HCT116 (cell line): ENCODE measurements at regions not wholly inside any gene's neighbourhood (a gene's known extent, or its start where the extent isn't known, plus 50 kb on each side); places are given as distances from the start of the nearest gene placed in this dataset.

Source experiments
- ATAC-seq: fragments of 200-7000 bp; cut with Tn5 transposase; 2 replicates; pipeline ENCODE4 v1.9.1; 2020; ENCODE audit warnings: mild to moderate bottlenecking, moderate library complexity
- BruUV-seq: library from RNA; stranded (reverse); fragments of 400-500 nt; replicated peaks from 2 replicates; lab custom pipeline; 2021; lab: Mats Ljungman, UMichigan
- CTCF ChIA-PET: fragments of 300-600 bp; sonication (Branson Sonifier 250); formaldehyde crosslinking; loops from one replicate; lab custom pipeline; 2021; ENCODE audit warnings: antibody characterized with exemption; lab: Charles Lee
- POLR2A ChIA-PET: fragments of 300-600, 350-600 bp; sonication (Branson Sonifier 250); formaldehyde crosslinking; loops from one replicate; lab custom pipeline; 2021; ENCODE audit warnings: antibody characterized with exemption; lab: Charles Lee
- RAD21 ChIA-PET, 2 experiments: fragments of 300-600 bp; sonication (Branson Sonifier 250); formaldehyde crosslinking; loops; one replicate each; lab custom pipeline; 2023; ENCODE audit warnings: low total read pairs in 2 of 2; ENCODE audit not compliant: uncharacterized antibody in 2 of 2, unreplicated experiment in 2 of 2, low non-redundant PET in 1 of 2; lab: Charles Lee
- DNase-seq: peaks from one replicate; pipeline ENCODE4 v3.0.0-alpha.2; 2010; ENCODE audit warnings: low read depth, low spot score
- H2AFZ ChIP-seq: fragments of 200-600 bp; shearing (Covaris generic), sonication (generic); 2 replicates; pipeline ENCODE4 v1.6.1; 2017; ENCODE audit warnings: low read depth, mixed run types, mixed read lengths, antibody characterized with exemption, low read length; ENCODE audit not compliant: poor library complexity, severe bottlenecking
- H3K27ac ChIP-seq: 2 replicates; pipeline ENCODE4 v1.5.1; 2012; ENCODE audit warnings: low read depth, low read length
- H3K27me3 ChIP-seq: fragments of 200-600 bp; sonication (generic); 2 replicates; pipeline ENCODE4 v1.6.1; 2016; ENCODE audit warnings: mixed run types, low read length, mixed read lengths; ENCODE audit not compliant: insufficient read depth
- H3K36me3 ChIP-seq, 2 experiments: fragments of 200-500 bp in 1 of 2; fragments of 200-600 bp in 1 of 2; sonication (Bioruptor generic) in 1 of 2; sonication (generic) in 1 of 2; 2 replicates each; pipeline versions ENCODE4 v1.5.1 to v1.6.1; 2014 to 2016; ENCODE audit warnings: low read length in 2 of 2, inconsistent platforms in 1 of 2, mixed read lengths in 1 of 2, mixed run types in 1 of 2; ENCODE audit not compliant: insufficient read depth in 2 of 2, control insufficient read depth in 1 of 2
- H3K4me1 ChIP-seq, 2 experiments: fragments of 200-600 bp in 1 of 2; sonication (generic) in 1 of 2; 2 replicates each; pipeline versions ENCODE4 v1.5.1 to v1.6.1; 2012 to 2017; ENCODE audit warnings: low read length in 2 of 2, inconsistent platforms in 1 of 2, mild to moderate bottlenecking in 1 of 2, mixed read lengths in 1 of 2, mixed run types in 1 of 2, moderate library complexity in 1 of 2; ENCODE audit not compliant: insufficient read depth in 2 of 2, control insufficient read depth in 1 of 2
- H3K4me2 ChIP-seq: fragments of 200-600 bp; sonication (generic); 2 replicates; pipeline ENCODE4 v1.6.1; 2017; ENCODE audit warnings: mixed run types, low read length, mixed read lengths
- H3K4me3 ChIP-seq, 2 experiments: fragments of 200-600 bp in 1 of 2; sonication (generic) in 1 of 2; replicated peaks in 1 of 2; 2 replicates each; pipeline ENCODE4 v1.5.1; 2011 to 2016; ENCODE audit warnings: low read length in 2 of 2, control low read depth in 1 of 2, low read depth in 1 of 2, mild to moderate bottlenecking in 1 of 2, mixed read lengths in 1 of 2, mixed run types in 1 of 2
- H3K79me2 ChIP-seq: fragments of 200-600 bp; sonication (generic); 2 replicates; pipeline ENCODE4 v1.6.1; 2017; ENCODE audit warnings: mild to moderate bottlenecking, mixed run types, low read length, moderate library complexity, mixed read lengths; ENCODE audit not compliant: insufficient read depth
- H3K9ac ChIP-seq: fragments of 200-600 bp; sonication (generic); 2 replicates; pipeline ENCODE4 v1.6.1; 2016; ENCODE audit warnings: low read length, mixed read lengths
- H3K9me2 ChIP-seq: fragments of 200-600 bp; sonication (generic), shearing (Covaris generic); 2 replicates; pipeline ENCODE4 v1.6.1; 2017; ENCODE audit warnings: mixed run types, mild to moderate bottlenecking, moderate library complexity; ENCODE audit not compliant: insufficient read depth
- H3K9me3 ChIP-seq, 2 experiments: fragments of 200-500 bp in 1 of 2; fragments of 200-600 bp in 1 of 2; sonication (Bioruptor generic) in 1 of 2; sonication (generic) in 1 of 2; 2 replicates each; pipeline ENCODE4 v1.6.1; 2014 to 2017; ENCODE audit warnings: low read length in 2 of 2, mixed read lengths in 2 of 2, inconsistent platforms in 1 of 2, low read depth in 1 of 2, mild to moderate bottlenecking in 1 of 2, mixed run types in 1 of 2, moderate library complexity in 1 of 2; ENCODE audit not compliant: control insufficient read depth in 1 of 2, insufficient read depth in 1 of 2
- H4K20me1 ChIP-seq: fragments of 200-600 bp; sonication (generic), shearing (Covaris generic); 2 replicates; pipeline ENCODE4 v1.6.1; 2017; ENCODE audit warnings: mixed run types, mild to moderate bottlenecking, moderate library complexity; ENCODE audit not compliant: insufficient read depth
- CEBPB ChIP-seq: IDR thresholded peaks from 2 replicates; pipeline ENCODE4 v1.6.1; 2012; ENCODE audit warnings: low read depth
- EZH2 ChIP-seq: fragments of 200-600 bp; sonication (generic); IDR thresholded peaks from 2 replicates; pipeline ENCODE4 v1.6.1; 2017; ENCODE audit warnings: antibody characterized with exemption, mixed run types
- EZH2phosphoT487 ChIP-seq: fragments of 200-600 bp; IDR thresholded peaks from 2 replicates; pipeline ENCODE4 v1.6.1; 2018; ENCODE audit warnings: antibody characterized with exemption, borderline replicate concordance
- POLR2AphosphoS5 ChIP-seq: IDR thresholded peaks from 2 replicates; pipeline ENCODE4 v1.6.1; 2011; ENCODE audit warnings: mild to moderate bottlenecking, low read depth, low read length, moderate library complexity
- REST ChIP-seq: IDR thresholded peaks from 2 replicates; pipeline ENCODE4 v1.6.1; 2012; ENCODE audit warnings: low read depth
- SIN3A ChIP-seq: IDR thresholded peaks from 2 replicates; pipeline ENCODE4 v1.6.1; 2012; ENCODE audit warnings: low read depth
- SP1 ChIP-seq: IDR thresholded peaks from 2 replicates; pipeline ENCODE4 v1.6.1; 2012; ENCODE audit warnings: low read depth
- SRF ChIP-seq: IDR thresholded peaks from 2 replicates; pipeline ENCODE4 v1.6.1; 2012; ENCODE audit warnings: low read depth
- ZNF274 ChIP-seq: fragments of 200-500 bp; sonication (Bioruptor generic); IDR thresholded peaks from 2 replicates; pipeline ENCODE4 v1.6.1; 2014; ENCODE audit warnings: mild to moderate bottlenecking, low read depth, low read length, inconsistent platforms
- intact Hi-C: fragments of 100-400 bp; cut with micrococcal nuclease; formaldehyde crosslinking; loops from 2 replicates; pipeline ENCODE4 v1.10.0; 2022
- TF ChIP-seq, protein P1 (sequence below): IDR thresholded peaks from 2 replicates; pipeline ENCODE4 v1.6.1; 2011; ENCODE audit warnings: mild to moderate bottlenecking, low read length, moderate library complexity; ENCODE audit not compliant: insufficient replicate concordance; ENCODE audit errors: extremely low read depth
- TF ChIP-seq, protein P2 (sequence below): IDR thresholded peaks from 2 replicates; pipeline ENCODE4 v1.6.1; 2012

GRCh38 chr6:21826904-21827303, 233.4 kb downstream of the SOX4 start:
- H3K9ac ChIP-seq = no peak overlapping the region
- no peaks in the 10 kb centered on the region for H3K9me2 ChIP-seq
- H3K4me3 ChIP-seq = no peak overlapping the region
- no peak overlapping the region for H3K27ac ChIP-seq
- H4K20me1 ChIP-seq = no peaks in the 10 kb centered on the region
- POLR2A ChIA-PET = no interaction called here
- TF ChIP-seq SP1 (no peak), EZH2 (no peak), ZNF274 (no peak), SRF (no peak), POLR2AphosphoS5 (no peak), SIN3A (no peak), EZH2phosphoT487 (no peak), CEBPB (no peak), REST (no peak)
- TF ChIP-seq, protein P1, sequence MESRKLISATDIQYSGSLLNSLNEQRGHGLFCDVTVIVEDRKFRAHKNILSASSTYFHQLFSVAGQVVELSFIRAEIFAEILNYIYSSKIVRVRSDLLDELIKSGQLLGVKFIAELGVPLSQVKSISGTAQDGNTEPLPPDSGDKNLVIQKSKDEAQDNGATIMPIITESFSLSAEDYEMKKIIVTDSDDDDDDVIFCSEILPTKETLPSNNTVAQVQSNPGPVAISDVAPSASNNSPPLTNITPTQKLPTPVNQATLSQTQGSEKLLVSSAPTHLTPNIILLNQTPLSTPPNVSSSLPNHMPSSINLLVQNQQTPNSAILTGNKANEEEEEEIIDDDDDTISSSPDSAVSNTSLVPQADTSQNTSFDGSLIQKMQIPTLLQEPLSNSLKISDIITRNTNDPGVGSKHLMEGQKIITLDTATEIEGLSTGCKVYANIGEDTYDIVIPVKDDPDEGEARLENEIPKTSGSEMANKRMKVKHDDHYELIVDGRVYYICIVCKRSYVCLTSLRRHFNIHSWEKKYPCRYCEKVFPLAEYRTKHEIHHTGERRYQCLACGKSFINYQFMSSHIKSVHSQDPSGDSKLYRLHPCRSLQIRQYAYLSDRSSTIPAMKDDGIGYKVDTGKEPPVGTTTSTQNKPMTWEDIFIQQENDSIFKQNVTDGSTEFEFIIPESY = no peak
- TF ChIP-seq, protein P2, sequence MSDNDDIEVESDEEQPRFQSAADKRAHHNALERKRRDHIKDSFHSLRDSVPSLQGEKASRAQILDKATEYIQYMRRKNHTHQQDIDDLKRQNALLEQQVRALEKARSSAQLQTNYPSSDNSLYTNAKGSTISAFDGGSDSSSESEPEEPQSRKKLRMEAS = no peak
- H2AFZ ChIP-seq = no peak overlapping the region
- H3K9me3 ChIP-seq = no peaks in the 10 kb centered on the region
- H3K36me3 ChIP-seq = no peaks in the 10 kb centered on the region
- H3K27me3 ChIP-seq = no peaks in the 10 kb centered on the region
- no peak for DNase-seq
- CTCF ChIA-PET = no interaction called here
- no peak for ATAC-seq
- H3K4me2 ChIP-seq = no peak overlapping the region
- BruUV-seq = no TSS peak
- intact Hi-C loops = no loop called here
- H3K4me1 ChIP-seq = no peaks in the 10 kb centered on the region
- RAD21 ChIA-PET = no interaction called here
- no peaks in the 10 kb centered on the region for H3K79me2 ChIP-seq
